GM18498 (cell line): ENCODE measurements at regions not wholly inside any gene's neighbourhood (a gene's known extent, or its start where the extent isn't known, plus 50 kb on each side); places are given as distances from the start of the nearest gene placed in this dataset.

Source experiments
- ATAC-seq: cut with Tn5 transposase; IDR thresholded peaks from one replicate; pipeline ENCODE4 v1.9.1; 2021; ENCODE audit warnings: mild to moderate bottlenecking, moderate library complexity; ENCODE audit not compliant: unreplicated experiment

- no peak for ATAC-seq
These were observed 391.9 kb upstream of the CADM1 start for GRCh38 chr11:115896084-115896483.

DNA sequence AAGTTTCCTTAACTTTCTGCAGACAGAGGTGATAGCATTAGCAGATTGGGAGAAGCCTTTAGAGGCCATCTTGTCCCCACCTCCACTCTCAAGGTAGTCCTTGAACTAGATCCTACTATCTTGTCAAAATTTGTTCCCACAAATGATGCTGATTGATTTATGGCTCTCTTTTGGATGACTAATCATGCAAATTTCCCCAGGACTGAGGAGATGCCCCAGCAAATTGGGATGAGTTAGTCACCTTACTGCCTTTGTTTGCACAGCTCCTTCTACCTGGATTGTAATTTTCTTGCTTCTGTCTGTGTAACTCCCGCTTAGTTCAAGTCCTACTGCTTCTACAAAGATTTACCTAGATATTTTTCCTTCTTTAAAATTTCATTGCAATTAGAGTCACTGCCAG is 391.4 kb upstream of the CADM1 start:
- ATAC-seq = no peak

GRCh38 chr11:115894176-115894575 is 390.0 kb upstream of the CADM1 start:
- no peak for ATAC-seq

DNA sequence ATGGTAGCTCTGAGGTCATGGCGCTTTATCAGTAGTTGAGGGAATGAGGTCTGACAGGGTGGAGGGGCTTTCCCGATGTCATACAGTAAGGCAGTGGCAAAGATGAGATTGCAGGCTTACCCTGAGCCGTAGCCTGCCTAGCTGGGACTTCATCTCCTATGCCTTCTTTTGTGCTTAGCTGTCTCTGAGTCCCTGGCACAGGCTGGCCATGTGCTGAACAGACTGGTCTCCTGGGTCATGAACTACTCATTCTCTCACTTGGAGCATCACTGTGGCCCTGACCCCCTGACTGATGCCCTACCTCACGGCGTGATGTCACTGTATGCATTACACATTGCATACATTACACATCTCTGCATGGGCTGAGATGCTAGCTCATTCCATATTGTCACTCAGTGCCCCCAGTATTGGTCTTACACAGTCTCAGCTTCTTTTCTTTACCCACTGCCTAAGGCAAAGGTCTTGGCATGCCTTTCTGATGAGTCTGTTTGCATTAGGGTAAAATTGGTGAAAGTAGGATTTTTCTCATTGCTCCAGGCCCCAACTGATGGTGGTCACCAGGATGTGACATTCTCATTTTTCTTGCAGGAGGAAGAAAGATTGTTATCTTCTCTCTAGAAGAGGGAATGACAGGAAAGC is 389.4 kb upstream of the CADM1 start:
- ATAC-seq = no peak

GRCh38 chr11:115892016-115892415 is 387.8 kb upstream of the CADM1 start:
- ATAC-seq = no peak

DNA sequence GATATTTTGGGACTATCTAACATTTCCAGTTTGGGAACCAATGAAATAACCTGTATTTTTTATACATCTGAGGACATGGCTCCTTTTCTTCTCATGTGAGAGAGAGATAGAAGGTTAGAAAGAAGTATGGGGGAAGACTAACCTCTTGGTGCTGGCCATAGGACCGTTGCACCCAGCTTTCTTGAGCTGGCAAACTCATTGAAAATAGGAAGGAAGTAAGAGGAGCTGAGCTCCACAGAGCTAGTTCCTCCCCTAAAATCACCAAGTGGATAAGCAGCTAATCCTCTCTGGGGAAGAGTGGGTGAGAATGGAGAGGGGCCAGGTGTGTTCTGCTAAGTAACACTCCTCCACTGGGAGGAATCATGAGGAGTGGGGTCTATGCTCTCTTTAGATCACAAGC is 387.4 kb upstream of the CADM1 start:
- ATAC-seq = no peak

DNA sequence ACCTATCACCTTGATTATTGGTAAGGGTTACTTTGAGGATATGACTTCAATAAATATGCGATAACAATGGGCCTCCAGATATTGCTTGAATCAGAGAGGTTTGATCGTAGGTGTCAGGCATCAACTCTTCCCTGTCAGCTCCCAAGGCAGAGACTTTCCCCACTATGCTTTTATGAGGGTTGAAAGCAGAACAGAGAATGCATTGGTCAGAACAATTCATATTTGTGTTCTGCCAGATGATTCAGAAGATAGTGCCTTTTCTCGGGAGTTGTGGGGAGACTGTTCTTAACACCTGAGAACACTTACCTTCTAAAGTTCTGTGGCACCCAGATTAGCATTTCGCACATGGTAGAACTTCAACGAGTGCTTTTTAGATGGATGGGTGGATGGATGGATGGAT is 386.3 kb upstream of the CADM1 start:
- no peak for ATAC-seq

DNA sequence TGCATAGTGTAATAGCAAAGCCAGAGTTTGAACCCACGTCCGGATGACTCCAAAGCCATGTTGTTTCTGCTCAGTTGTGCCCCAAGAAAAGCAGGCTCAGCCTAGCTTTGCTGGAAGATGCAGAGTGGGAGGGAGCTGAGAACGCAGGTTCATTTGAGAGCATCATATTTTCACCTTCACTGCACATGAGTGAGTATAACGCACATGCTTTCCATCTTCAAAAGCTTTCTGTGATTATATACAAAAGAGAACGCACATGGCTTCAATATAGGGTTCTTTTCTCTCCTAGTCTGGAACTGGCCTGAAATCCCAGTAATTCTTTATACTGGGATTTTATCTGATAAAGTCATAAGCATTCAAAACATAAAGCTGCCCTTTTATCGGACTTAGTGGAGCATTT is 385.5 kb upstream of the CADM1 start:
- no peak for ATAC-seq

GRCh38 chr11:115887727-115888126 is 383.5 kb upstream of the CADM1 start:
- ATAC-seq = no peak

GRCh38 chr11:115887316-115887715 is 383.1 kb upstream of the CADM1 start:
- ATAC-seq = no peak

DNA sequence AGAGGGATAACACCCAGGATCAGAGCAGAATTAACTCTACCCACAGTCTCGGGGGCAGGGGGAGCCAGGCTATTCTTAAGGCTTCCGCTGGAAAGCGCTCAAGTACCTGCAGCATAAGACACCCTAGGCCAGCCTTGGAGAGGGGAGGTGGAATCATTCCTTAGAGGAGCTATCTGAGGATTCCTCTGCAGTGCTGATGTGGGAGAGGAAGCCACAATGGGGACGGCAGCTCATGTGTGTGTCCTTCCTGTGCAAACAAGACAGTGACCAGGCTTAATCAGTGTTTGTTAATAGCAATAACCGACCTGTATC is 382.2 kb upstream of the CADM1 start:
- no peak for ATAC-seq

GRCh38 chr11:115885535-115886421 is 381.6 kb upstream of the CADM1 start:
- no peak for ATAC-seq

DNA sequence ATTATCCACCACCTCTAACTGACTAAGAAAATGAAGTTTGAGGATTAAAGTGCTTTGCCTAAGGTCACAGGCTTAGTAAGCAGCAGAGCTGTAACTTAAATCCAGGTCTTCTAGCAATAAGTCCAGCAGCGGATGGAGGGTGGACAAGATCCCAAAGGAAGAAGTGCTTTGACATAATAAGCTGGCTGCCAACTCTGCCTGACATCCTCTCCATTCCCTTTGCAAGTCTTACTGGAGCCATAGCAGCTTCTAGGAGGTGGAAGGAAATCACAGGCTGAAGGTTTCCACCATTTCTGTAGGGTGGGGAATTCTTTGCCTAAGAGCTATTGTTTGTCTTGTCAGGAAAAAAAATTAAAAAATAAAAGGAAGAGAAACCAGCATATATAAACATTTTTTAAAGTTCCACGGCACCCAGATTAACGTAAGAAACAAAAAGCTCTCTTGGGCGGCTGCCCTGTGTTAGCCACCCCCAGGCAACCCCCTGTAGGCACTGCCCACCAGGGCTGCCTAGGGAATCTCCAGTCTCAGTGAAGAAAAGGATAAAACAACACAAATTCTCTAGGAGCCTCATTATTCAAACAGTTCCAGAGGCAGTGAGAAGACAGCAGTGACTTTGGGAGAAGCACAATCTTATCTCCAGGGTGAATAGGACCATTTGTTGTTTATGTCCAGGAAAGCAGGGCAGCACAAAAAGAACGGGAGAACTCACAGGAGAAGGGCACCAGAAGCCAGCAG is 380.8 kb upstream of the CADM1 start:
- no peak for ATAC-seq

DNA sequence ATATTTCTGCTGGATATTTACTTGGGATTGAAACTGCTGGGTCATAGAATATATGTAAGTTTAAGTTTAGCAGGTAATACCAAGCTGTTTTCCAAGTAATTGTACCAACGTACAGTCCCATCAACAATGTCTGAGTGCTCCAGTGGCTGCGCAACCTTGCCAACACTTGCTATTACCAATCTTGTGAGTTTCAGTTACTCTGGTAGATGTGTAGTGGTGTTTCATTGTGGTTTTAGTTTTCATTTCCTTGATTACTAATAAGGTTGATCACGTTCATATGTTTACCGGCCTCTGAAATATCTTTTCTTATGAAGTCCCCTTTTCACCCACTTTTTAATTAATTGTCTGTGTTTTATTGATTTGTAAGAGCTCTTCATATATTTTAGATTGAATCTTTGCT is 370.6 kb upstream of the CADM1 start:
- peak; percentile 84 for ATAC-seq

GRCh38 chr11:115873813-115874212 is 369.6 kb upstream of the CADM1 start:
- no peak for ATAC-seq

DNA sequence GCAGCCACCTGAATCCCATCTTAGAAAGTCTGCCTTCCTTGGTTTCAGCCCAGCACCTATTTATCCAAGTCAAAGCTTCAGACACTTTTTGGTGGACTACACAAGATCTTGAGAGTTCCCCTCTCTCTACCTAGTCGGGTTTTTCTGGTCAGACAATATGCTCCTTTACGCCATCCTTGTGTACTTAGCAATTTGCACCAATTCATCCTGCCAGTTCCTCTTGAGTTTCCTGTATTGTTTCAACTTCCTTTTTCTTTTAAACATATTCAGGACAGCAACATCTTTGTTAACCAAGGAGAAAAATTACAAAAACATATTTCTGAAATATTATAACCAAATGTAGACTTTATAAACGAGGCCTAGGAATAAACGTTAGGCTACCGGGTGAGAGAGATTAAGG is 368.2 kb upstream of the CADM1 start:
- ATAC-seq = no peak

GRCh38 chr11:115871161-115871760 is 367.0 kb upstream of the CADM1 start:
- ATAC-seq = no peak

DNA sequence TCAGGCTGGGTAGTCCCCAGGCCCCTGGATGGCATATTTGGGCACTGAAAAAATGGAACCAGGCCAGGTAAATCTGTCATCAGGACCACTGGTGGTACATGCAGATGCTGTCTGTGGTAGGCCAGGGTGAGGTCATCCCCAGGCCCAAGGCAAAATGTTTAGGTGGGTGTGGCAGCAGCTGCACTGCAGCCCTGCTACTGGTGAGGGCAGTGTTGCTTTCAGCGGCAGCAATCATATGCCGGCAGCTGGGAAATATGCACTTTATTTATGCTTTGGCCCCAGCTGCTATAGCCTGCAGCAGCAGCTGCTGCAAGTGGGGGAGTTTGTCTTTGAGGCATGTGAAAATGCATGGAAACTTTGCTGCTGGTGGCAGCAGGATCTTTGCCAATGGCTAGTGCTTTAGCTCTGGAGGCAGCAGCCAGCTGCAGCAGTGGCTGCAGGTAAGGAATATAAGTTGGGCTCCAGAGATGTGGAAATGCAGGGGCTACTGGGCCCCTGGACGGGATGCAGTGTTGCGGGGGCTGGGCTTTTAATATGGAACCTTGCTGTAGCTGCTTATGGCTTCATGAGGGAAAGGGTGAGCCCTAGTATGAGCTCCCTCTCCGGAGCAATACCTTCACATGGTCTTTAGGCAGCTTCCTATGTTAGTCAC is 365.7 kb upstream of the CADM1 start:
- ATAC-seq = peak; percentile 83

- ATAC-seq = no peak
These were observed 364.9 kb upstream of the CADM1 start for GRCh38 chr11:115869131-115869530.

DNA sequence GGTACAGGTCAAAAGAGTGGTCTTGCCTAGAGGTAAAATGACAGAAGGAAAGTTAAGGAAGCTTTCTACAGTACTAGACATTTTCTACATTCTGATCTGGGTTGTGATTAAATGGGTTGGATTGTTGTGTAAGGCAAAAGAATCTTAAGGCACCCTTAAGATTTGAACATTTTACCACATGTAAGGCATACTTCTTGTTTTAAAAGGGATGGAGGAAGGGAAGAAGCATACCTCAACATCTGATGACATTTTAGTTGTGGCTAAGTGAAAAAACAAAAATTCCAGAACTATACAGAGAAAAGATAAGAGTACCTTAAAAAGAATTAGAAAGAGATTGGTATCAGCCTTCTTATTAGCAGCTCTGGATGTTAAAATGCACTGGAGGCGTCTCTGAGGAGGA is 356.0 kb upstream of the CADM1 start:
- no peak for ATAC-seq

DNA sequence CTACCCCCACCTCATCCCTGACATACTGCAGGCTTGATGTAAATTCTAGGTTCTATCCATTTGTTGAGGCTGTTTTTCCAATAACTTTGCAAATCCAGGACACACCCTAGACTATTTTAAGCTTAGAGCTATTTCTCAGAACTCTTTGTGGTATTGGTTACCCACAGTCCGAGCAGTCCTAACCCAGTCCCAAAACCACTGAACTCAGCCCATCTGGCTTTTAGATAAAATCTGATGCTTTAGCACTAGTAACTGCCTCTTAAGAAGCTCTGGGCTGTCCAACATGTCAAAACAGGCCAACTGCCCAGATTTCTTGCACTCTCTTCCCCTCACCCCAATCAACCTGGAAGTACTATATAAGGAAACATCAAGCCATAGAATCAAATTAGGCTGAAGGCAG is 344.4 kb upstream of the CADM1 start:
- no peak for ATAC-seq
